ENCODE measurements at regions not wholly inside any gene's neighbourhood (a gene's known extent, or its start where the extent isn't known, plus 50 kb on each side); places are given as distances from the start of the nearest gene placed in this dataset.

DNA sequence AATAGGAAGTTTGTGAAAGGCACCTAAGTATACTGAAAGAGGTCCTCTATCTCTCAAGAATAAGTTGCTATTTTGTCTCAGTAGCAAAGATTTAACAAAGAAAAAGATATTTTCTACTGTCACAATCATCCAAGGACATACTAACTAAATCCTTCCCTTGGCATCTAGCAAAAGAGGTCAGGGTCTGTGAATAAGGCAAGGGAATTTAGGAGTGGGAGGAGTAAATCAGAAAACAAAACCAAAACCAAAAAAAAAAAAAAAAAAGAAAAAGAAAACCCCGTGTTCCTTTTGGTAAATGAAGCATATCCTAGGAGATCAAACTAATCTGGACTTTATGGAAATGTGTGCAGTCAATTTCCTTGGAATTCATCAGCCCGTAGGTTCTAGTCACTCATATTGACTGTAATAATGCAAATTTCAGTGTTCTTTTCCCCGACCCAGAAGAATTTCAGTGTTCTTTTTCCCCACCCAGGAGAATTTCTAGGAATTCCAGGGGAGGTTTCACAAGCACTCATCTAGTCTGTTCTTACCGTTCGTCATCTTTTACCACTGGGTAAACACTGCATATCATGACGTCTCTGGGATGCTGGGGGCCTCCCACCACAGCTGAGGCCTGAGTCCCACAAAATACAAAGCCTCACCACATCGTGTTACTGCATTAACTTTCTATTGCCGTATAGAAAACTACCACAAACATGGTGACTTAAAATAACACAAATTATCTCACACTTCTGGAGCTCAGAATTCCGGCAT is 113.8 kb upstream of the CCDC54 start:
- TF ChIP-seq POLR2A (IDR thresholded peaks at IDR 0.05; ENCODE audit: low read depth): no peak
- TF ChIP-seq, protein P1, sequence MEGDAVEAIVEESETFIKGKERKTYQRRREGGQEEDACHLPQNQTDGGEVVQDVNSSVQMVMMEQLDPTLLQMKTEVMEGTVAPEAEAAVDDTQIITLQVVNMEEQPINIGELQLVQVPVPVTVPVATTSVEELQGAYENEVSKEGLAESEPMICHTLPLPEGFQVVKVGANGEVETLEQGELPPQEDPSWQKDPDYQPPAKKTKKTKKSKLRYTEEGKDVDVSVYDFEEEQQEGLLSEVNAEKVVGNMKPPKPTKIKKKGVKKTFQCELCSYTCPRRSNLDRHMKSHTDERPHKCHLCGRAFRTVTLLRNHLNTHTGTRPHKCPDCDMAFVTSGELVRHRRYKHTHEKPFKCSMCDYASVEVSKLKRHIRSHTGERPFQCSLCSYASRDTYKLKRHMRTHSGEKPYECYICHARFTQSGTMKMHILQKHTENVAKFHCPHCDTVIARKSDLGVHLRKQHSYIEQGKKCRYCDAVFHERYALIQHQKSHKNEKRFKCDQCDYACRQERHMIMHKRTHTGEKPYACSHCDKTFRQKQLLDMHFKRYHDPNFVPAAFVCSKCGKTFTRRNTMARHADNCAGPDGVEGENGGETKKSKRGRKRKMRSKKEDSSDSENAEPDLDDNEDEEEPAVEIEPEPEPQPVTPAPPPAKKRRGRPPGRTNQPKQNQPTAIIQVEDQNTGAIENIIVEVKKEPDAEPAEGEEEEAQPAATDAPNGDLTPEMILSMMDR (IDR thresholded peaks at IDR 0.05): no peak

Data from esophagus muscularis mucosa (tissue), 3 donors.